Keratinocyte (primary cell): ENCODE measurements at regions not wholly inside any gene's neighbourhood (a gene's known extent, or its start where the extent isn't known, plus 50 kb on each side); places are given as distances from the start of the nearest gene placed in this dataset.

Source experiments
- CTCF ChIP-seq, 3 experiments: IDR thresholded peaks in 1 of 3; conservative IDR thresholded peaks in 1 of 3; optimal IDR thresholded peaks in 1 of 3; 2 replicates in 2 of 3; 3 replicates in 1 of 3; pipeline versions ENCODE3 to v1.5.1; 2011; ENCODE audit warnings: low read length in 3 of 3, mild to moderate bottlenecking in 3 of 3, moderate library complexity in 2 of 3, control low read depth in 1 of 3, inconsistent platforms in 1 of 3; ENCODE audit not compliant: insufficient read depth in 2 of 3; ENCODE audit errors: extremely low read depth in 1 of 3
- EZH2 ChIP-seq: IDR thresholded peaks from one replicate; pipeline ENCODE4 v1.6.1; 2012; ENCODE audit warnings: inconsistent platforms, mild to moderate bottlenecking, low read length, moderate library complexity

GRCh38 chr4:176981074-176981473, 188.4 kb upstream of the VEGFC start:
- no peak for TF ChIP-seq EZH2
- no peak for TF ChIP-seq CTCF (optimal IDR thresholded peaks at IDR 0.05 in 1 of 3, IDR thresholded peaks at IDR 0.05 in 1 of 3, conservative IDR thresholded peaks at IDR 0.05 in 1 of 3; ENCODE audit: extremely low read depth in 1 of 3, insufficient read depth in 2 of 3, low read length in 3 of 3)
